ENCODE measurements at regions not wholly inside any gene's neighbourhood (a gene's known extent, or its start where the extent isn't known, plus 50 kb on each side); places are given as distances from the start of the nearest gene placed in this dataset.

DNA sequence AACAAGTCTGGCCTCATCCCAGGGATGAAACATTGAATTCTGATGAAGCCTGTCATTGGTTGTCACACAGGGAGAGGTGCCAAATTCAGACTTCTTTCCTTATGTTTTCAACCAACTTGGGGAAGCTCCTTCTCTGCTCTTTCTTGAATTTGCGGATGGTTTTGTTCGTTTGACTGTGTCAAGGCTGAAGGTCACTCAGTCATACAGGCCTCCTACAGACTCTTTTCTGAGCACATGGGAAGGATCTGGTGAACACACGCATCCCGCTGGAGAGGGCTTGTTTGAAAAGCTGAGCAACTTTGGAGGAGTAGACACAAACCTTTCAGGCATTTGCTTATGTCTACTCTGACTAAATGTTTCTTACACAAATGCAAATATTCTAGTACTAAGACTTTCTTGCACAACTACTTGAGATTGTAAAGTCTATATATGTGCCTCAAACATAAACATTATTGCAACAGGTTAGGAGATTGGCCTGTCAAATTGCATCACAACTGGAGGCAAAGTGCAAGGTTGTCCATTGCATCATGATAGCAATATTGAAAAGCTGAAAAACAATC, 151.5 kb upstream of the NR3C1 start:
- DNase-seq: peak; percentile 59

DNA sequence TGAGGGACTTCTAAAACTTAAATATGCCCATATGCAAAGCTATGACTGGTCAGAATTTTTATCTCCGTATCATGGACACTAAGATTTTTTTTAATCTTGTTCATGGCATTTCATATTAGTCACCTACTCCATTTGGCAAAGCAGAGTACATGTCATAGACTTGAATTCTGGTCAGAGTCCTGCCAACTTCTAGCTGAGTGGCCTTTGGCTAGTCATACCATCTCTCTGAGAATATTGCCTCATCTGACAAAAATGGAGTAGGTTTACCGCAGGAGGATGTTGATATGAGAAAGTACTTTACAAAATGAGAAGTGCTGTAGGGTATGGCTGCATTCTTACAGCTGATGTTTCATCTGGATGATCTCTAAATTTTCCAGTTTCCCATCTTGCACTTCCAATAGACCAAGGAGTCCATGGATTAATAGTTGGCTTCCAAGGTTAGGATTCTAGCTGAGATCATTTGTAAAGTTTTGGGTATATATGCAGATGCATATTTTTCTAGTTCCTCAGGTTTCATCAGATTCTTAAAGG, 150.8 kb upstream of the NR3C1 start:
- peak; percentile 99 for DNase-seq

DNA sequence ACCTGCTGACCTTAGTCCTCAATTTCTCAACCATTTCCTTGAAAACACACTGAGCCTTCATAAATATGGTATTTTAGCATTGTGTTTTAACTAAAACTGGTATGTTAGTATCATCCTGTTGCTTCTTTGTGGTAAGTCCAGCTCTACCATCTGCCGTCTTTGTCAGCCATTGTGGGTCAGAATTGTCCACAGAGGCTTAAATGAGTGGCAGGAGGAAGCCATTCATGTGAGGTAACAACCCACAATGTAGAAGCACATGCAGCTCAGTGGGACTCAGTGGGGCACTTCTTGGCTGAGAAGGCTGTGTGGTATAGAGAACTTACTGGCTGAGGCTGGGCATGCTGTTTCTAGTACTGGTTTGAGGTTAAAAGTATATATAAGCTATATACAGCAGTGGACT, 149.2 kb upstream of the NR3C1 start:
- no peak for DNase-seq

DNA sequence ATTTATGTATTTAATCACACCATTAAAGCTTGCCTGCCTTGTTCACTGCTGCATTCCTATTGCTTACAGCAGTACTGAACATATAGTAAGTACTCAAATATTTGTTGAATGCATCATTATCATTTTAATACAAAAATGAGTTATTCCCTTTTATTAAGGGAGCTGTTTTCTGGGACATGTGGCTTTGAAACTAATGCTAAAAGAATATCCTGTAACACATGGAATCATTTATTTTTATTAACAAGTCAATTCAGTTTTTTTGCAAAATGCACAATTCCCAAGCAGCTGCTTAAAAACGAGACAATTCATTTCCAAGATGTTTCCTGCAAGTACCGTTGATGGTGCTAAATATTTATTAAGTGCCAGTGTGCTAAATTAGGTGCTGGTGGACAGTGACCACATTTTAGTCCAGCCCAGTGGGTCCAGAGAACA, 148.3 kb upstream of the NR3C1 start:
- DNase-seq: peak; percentile 86

DNA sequence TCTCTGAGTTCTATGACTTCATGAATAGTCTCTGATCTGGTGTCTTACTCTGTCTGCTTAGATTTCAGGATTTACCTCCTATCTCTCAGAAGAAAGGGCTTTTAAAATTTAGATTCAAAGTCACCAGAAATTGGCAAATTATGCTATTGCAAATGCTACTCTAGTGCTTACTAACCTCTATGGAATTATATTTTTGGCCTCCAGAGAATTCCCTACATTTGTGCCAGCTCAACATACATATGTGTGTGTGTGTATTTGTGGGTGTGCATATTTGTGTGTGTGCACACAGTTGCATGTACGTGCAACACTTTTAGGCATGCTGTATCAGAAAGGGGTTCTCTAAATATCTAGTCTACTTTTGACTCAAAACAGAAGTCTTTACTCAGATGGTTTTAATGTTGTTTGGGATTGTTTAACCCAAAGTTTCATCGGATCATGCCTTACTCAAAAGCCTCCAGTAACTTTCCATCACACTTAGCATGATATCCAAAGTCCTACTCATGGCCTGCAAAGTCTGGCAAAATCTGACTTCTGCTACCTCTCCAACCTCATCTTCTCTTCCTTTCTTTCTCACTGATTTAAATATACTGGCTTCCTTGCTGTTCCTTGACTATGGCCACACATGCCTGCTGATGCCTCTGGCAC, 147.6 kb upstream of the NR3C1 start:
- peak; percentile 76 for DNase-seq

DNA sequence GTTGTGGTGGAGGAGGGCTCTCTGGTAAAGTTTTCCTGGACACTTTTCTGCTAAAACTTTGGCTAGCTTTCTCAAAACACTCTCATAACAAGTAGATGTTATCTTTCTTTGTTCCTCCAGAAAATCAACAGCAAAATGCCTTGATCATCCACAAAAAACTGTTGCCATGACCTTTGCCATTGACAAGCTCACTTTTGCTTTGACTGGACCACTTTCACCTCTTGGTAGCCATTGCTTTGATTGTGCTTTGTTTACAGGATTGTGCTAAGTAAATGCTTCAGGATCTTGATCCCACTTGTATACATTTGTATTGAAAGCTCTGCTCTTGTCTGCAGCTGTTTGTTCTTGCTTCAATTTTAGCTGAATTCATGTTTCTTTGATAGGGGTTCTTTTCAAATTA, 143.9 kb upstream of the NR3C1 start:
- DNase-seq: no peak

DNA sequence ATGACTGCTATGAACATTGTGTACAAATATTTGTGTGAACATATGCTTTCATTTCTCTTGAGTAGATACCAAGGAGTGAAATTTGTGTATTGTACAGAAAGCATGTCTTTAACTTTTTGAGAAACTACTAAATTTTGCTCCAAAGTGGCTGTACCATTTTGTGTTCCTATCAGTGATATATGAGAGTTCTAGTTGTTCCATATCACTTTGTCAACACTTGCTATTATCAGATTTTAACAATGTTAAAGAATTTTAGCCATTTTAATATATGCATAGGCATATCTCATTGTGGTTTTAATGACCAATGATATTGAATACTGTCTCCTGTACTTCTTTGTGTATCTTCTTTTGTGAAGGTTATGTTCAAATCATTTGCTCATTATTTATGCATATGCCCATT, 142.9 kb upstream of the NR3C1 start:
- no peak for DNase-seq

DNA sequence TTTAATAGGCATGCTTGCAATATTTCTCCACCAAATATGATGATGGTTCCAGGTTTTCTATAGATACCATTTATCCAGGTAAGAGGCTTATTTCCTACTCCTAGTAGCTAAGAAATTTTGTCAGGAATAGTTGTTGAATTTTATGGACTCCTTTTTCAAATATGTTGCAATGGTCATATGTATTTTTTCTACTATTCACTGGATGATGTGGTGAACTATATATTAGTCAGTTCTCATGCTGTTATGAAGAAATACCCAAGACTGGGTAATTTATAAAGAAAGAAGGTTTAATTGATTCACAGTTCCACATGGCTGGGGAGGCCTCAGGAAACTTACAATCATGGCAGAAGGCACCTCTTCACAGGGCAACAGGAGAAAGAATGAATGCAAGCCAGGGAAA, 141.1 kb upstream of the NR3C1 start:
- no peak for DNase-seq

DNA sequence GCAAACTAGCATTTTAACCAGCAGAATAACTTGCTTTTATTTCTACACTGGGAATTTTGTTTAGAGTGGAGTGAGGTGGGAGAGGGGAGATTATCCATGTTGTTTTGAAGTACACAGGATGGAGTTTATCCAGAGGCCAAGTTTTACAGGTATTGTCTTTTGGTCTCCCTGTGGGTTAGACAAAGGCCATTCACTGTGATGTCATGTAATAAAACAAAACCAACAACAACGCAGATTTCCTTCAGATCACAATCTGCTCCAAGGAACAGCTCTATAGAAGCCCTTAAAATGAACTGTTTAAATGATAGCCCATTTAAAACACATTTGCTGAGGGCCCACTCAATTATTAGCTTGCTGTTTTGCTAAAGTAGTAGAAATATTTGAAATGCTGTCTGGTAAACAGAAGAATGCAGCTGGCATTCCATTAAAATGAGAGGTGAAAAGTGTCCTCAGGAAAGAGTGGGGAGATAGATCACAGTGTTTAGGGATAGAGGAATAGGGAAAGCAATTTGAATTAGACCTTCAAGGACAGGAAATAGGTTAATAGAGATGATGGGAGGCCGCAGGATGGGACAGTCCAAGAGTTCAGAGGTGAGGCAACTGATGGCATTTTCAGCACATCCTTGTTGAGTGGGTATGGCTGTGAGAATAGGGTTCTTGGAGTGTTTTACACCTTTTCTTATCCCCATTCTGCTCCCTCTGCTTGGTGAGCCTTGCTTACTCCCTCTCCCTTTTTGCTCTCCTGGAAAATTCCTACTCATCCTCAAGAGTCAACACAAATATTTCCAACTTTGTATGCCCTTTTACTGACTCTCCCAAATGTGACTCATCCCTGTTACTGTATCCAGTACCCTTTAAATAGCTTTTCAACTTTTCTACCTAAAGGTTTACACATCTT, 140.1 kb upstream of the NR3C1 start:
- DNase-seq: peak; percentile 85

DNA sequence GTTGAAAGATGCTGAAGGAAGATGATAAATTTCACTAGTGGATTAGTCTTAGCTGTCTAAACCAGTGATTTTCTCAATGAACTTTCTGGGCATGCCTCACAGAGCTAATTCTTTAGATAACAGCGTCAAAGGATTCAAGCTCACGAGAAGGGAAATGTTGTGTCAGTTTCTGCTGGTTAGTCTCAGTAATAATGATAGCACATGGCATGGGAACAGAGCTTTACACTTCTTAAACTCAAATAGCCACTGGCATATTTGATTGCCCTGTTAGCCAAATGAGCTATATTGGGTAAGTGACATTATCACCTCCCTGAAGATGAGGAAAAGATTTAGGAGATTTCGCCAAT, 139.3 kb upstream of the NR3C1 start:
- peak; percentile 47 for DNase-seq

DNA sequence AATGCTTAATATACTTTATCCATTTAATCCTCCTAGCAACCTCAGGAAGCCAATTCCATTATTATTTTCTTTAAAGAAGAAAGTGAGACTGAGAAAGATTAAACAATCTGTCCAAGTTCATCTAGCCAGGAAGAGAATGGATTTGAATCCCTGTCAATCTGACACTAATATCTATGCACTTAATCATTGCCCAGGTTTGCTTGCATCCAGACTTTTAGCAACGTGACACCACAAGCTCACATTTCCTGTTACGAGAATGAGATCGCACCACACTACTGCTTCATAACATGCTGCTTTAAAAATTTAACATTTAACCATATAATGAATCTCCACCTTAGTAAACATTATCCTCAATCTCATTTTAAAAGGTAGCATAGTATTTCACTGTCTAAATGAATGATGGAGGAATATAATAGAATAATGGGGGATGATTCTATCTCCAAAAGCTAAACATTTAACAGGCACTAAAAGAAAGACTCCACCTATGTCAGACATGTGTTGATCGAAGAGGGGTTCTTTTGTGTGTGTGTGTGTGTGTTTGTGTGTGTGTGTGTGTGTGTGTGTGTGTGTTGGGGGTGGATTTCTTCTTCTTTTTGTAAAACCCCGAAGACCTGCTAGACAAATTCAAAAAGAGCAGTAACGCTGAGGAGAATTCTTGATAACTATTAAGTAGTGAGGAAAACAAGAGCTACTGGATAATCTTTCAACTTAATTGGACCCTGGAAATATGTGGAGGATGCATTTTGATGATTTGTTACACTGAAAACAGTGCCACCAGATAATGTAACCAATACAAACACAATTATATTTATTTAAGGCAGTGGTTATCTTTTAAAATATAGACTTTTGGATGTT, 138.7 kb upstream of the NR3C1 start:
- peak; percentile 44 for DNase-seq

DNA sequence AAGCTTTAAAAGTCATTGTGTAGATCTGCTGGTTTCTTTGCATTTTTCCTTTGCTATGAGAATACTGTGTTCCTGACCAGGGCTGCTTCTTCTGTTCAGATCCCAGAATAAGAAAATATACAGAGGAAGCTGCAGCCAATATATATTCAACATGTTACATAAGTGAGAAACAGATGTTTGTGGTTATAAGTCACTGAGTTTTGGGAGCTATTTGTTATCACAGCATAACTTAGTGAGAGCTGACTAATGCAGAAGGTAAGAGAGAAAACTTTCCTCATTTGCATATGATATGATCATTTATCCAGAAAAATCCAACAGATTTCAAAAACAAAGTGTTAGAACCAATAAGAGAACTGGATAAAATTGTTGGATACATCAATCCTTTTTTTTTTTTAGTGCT, 136.3 kb upstream of the NR3C1 start:
- peak; percentile 41 for DNase-seq

DNA sequence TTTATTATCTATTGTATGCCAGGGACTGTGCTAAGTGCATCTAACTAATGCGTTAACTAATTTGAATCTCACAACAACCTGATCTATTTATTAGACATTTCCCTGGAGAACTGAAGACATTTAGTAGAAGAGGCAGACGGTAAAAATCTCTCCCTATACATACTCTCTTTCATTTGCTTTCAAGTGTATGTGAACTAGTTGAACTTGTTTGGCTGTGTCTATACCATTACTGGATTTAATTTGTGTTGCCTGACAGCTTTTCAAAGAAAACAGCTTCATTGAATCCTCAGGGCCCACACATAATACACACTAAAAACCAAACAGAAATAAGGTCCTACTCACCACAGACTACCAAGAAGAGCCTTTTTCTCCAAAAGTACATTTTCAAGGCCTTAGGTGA, 133.6 kb upstream of the NR3C1 start:
- no peak for DNase-seq

DNA sequence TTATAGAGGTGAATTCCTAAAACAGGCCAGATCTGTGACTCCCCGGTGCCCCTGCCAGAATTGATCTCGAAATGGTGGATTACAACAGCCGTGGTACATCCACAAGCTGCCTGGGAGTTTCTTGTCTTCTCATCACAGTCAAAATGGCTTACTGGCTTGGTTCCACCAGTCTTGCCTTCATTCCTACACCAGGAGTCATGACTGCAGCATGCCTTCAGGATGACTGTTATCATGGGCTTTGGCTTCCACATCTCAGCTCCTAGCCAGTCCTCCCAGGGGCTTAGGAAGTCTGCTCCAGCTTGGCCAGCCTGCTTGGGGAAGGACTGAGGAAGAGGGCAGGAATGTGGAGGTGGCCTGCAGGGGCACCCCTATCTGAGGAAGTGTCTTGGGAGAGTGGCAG, 132.9 kb upstream of the NR3C1 start:
- peak; percentile 100 for DNase-seq

DNA sequence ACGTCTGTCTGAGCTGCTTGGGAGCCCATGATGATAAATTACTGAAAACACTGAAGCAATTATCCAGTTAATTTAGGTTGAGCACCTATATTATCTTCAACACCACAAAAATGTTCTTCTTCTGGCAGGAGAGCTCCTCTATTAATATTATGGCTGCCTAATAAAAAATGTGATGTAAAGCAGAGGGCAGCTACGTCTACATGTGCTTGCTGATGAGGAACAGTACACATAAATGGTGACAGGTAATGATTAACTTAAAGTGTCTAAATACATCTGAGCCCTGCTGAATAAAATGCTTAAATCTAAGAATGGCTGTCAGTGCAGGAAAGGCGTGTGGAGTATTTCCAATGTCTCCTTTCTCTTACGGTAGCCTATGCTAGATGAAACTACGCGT, 131.3 kb upstream of the NR3C1 start:
- DNase-seq: no peak

DNA sequence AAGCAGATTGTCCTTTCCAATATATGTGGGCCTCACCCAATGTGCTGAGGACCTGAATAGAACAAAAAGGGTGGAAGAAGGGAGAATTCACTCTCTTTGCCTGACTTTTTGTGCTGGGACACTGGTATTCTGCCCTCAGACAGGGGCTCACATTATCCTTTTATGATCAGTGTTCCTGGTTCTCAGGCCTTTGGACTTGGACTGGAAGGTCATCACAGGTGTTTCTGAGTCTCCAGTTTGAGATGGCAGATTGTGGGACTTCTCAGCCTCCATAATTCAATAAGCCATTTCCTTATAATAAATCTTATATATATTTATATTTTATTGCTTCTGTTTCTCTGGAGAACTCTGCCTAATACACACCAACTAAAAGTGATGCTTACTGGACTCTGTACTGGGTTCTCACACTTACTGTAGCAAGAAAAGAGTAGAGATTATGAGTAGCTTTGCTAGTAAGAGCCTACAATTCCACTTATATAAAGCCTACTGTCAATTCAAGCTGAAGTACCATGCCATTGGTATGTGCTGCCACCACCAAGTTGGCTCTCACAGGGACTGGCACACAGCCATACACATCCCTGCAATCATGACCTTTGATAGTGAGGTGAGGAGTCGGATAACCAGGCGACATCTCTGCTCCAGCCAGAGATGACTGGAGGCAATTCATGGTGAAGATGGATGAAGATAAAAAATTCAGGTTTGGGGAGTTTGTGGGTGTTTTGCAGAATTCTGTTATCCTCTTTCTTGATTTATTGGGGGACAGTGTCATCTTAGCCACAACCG, 130.7 kb upstream of the NR3C1 start:
- peak; percentile 51 for DNase-seq

DNA sequence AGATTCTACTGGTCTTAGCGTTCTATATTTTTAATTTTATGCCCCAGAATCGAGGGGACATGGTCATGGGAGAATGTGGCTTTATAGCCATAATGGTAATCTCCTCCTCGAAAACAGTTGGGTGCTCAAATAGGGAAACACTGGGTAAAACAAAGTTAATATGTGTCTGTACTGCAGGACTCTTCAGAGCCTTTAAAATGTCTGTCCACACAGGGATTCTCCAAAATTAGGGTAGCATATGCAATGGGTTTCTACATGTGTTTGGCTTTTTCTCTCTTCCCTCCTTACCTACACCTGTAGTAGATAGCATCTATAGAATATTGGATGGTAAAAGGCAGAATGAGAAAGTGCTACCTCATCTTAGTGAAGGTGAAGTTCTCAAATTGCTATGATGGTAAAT, 130.0 kb upstream of the NR3C1 start:
- no peak for DNase-seq

DNA sequence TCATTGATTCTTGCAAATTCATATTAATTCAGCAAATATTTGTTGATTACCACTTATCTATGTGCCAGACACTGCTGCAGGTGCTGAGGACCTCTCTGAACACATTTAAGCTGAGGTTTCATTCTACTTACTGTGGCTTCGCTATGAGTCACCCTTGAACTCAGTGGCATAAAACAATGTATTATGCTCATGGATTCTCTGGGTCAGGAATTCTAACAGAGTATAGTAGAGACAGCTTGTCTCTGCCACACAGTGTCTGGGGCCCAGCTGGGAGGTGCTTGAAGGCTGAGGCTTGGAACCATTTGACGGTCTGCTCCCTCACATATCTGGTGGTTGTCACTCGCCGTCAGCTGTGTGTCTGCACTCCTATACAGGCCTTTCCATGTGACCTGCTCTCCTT, 124.3 kb upstream of the NR3C1 start:
- peak; percentile 65 for DNase-seq

DNA sequence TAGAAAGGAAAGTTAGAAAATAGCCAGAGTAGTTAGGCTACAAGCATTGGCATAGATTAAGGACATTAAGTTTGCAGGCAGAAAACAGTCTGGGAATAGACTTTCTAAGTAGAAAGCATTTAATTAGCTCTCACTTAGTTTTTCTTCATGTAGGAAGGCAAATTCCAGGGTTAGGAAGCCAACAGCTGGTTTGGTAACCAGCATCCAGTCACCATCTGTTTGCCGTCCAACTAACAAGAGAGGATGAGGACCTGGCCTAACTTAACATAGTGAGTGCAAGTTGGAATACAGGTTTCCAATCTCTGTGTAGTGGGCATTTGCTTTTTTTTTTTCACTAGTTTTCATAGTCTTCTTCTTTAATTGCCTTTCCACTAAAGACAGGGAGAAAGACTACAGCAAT, 121.7 kb upstream of the NR3C1 start:
- no peak for DNase-seq

DNA sequence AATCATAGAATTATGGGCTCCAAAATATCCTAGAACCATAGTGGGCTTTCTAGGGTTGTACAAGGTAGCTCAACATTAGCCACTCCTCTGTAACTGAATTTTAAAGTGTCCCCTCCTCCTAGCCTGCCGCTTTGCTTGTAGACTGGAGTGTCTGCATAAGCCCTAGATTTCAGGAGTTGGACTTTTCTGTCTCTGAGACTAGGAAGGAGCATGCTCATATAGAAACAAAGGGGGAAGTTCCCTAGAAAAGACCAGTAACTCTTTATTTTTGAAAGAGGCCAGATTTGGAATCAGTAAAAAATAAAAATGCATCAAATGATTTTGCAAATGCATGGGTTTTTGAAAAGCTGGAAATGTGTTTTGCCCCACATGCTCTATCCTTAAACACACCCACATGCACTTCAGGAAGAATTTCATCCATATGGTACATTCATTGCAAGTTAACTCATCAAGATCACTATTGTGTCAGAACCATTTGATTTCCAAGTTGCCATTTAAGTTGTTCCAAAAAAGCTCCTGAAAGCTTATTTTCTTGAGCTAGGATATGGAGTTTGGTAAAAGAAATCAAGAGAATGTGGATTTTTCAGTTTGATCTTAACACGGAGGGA, 121.0 kb upstream of the NR3C1 start:
- no peak for DNase-seq

DNA sequence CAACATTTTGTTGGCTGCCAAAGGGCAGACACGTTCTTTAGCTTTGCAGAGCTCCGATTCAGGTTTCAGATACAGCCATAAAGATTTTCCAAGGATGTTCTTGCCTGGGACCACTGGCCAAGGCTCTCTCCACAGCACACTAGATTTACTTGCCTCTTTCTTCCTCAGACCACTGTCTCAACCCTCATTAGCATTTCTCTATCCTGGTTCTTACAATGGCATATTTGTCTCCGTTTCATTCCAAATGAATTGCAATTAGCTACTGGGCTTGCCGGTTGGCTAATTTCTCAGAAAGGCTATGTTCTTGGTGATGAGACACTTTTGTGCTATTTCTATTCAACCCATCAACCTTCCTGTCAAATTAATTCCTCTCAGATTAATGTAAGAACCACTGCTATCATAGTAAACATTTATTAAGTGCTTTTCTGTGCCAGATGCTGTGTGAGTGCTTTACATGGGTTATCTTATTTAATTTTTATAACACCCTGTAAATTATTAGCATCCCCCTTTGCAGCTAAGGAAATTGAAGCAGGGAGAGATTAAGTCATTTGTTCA, 118.4 kb upstream of the NR3C1 start:
- DNase-seq: no peak

All from fibroblast of skin of right biceps (primary cell).